HEK293T (cell line): ENCODE measurements at regions not wholly inside any gene's neighbourhood (a gene's known extent, or its start where the extent isn't known, plus 50 kb on each side); places are given as distances from the start of the nearest gene placed in this dataset.

Experiments
- CTCF ChIA-PET: fragments of 350-600 bp; formaldehyde crosslinking; extraction: SDS; loops from one replicate; lab custom pipeline; 2021; ENCODE audit warnings: antibody characterized with exemption, inconsistent platforms; lab: Yijun Ruan, JAX
- POLR2A ChIA-PET: fragments of 350-600 bp; formaldehyde crosslinking; extraction: SDS; loops from one replicate; lab custom pipeline; 2020; ENCODE audit warnings: antibody characterized with exemption, inconsistent platforms; lab: Yijun Ruan, JAX
- DNase-seq: peaks from one replicate; pipeline ENCODE4 v3.0.0; 2012; ENCODE audit warnings: mixed read lengths; ENCODE audit errors: extremely low spot score
- ARNT ChIP-seq: fragments of 450-650 bp; IDR thresholded peaks from 2 replicates; pipeline ENCODE4 v1.6.1; 2017; ENCODE audit warnings: mild to moderate bottlenecking
- BHLHE40 ChIP-seq: fragments of 450-650 bp; IDR thresholded peaks from 2 replicates; pipeline ENCODE4 v1.6.1; 2016; ENCODE audit warnings: mild to moderate bottlenecking, moderate library complexity, borderline replicate concordance
- CTBP1 ChIP-seq: fragments of 450-650 bp; IDR thresholded peaks from 2 replicates; pipeline ENCODE4 v1.6.1; 2016; ENCODE audit warnings: borderline replicate concordance
- ELF4 ChIP-seq: fragments of 450-650 bp; IDR thresholded peaks from 2 replicates; pipeline ENCODE4 v1.6.1; 2017; ENCODE audit warnings: antibody characterized with exemption
- FOXA1 ChIP-seq: fragments of 450-650 bp; IDR thresholded peaks from 2 replicates; pipeline ENCODE4 v1.6.1; 2016; ENCODE audit warnings: mild to moderate bottlenecking
- FOXK2 ChIP-seq: fragments of 450-650 bp; IDR thresholded peaks from 2 replicates; pipeline ENCODE4 v1.6.1; 2016; ENCODE audit warnings: mild to moderate bottlenecking
- FOXM1 ChIP-seq: fragments of 450-650 bp; IDR thresholded peaks from 2 replicates; pipeline ENCODE4 v1.6.1; 2017; ENCODE audit warnings: mild to moderate bottlenecking, borderline replicate concordance
- HDGF ChIP-seq: fragments of 450-650 bp; IDR thresholded peaks from 2 replicates; pipeline ENCODE4 v1.6.1; 2017; ENCODE audit warnings: antibody characterized with exemption, borderline replicate concordance
- L3MBTL2 ChIP-seq: fragments of 450-650 bp; conservative IDR thresholded peaks from 2 replicates; pipeline ENCODE4 v1.6.1; 2016; ENCODE audit warnings: mild to moderate bottlenecking
- LEF1 ChIP-seq: fragments of 450-650 bp; IDR thresholded peaks from 2 replicates; pipeline ENCODE4 v1.6.1; 2017; ENCODE audit warnings: mild to moderate bottlenecking, borderline replicate concordance
- NFRKB ChIP-seq: fragments of 450-650 bp; IDR thresholded peaks from 2 replicates; pipeline ENCODE4 v1.6.1; 2016; ENCODE audit warnings: mild to moderate bottlenecking, moderate library complexity
- SP1 ChIP-seq: fragments of 450-650 bp; IDR thresholded peaks from 2 replicates; pipeline ENCODE4 v1.6.1; 2017
- SUZ12 ChIP-seq: fragments of 450-650 bp; IDR thresholded peaks from 2 replicates; pipeline ENCODE4 v1.6.1; 2016; ENCODE audit warnings: mild to moderate bottlenecking
- TARDBP ChIP-seq: fragments of 450-650 bp; IDR thresholded peaks from 2 replicates; pipeline ENCODE4 v1.6.1; 2016
- ZNF384 ChIP-seq: fragments of 450-650 bp; IDR thresholded peaks from 2 replicates; pipeline ENCODE4 v1.6.1; 2016
- TF ChIP-seq, protein P1 (sequence below): fragments of 450-650 bp; IDR thresholded peaks from 2 replicates; pipeline ENCODE4 v1.6.1; 2016

DNA sequence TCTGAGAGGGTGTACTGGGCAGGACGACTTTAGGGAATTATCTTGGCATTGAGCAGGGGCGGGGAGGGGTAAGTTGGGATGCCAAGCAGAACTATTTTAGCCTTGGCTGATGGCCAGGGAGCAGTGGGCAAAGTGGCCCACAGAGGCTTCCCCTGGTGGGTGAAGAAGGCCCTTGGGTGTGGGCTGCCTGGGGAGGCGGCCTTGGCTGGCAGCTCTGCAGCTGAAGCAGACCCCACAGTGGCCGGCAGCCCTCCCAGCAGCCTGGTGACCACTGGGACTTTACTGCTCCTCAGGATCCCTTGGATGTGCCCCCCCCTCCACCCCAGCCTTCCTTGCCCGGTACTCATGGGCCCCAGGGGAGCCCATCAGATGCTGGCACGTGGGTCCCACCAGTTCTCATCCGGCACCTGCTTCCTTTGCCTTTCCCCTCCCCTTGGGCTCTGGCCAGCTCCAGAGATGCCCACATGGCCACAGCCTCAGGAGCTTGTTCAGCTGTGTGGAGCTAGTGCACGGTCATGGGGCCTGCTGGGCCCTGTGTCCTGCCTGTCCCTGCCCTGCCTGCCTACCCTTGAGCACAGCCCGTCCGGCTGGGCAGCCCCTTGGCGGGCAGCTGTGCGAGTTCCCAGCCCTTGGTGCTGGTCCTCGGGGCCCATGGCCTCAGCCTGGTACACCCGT is 122.1 kb upstream of the HS6ST1 start:
- CTCF ChIA-PET, result interaction anchor here (0.6 kb wide), 1 partner anchor 59 kb away, joined by 4 read pairs; no protein-coding TSS in a partner anchor
- no peak for DNase-seq
- POLR2A ChIA-PET, result no interaction called here
- TF ChIP-seq ARNT (no peak), FOXK2 (no peak), LEF1 (no peak), SUZ12 (no peak), FOXM1 (no peak), ZNF384 (no peak), HDGF (no peak), L3MBTL2 (no peak), SP1 (no peak), ELF4 (no peak), CTBP1 (no peak), FOXA1 (no peak), BHLHE40 (no peak)

DNA sequence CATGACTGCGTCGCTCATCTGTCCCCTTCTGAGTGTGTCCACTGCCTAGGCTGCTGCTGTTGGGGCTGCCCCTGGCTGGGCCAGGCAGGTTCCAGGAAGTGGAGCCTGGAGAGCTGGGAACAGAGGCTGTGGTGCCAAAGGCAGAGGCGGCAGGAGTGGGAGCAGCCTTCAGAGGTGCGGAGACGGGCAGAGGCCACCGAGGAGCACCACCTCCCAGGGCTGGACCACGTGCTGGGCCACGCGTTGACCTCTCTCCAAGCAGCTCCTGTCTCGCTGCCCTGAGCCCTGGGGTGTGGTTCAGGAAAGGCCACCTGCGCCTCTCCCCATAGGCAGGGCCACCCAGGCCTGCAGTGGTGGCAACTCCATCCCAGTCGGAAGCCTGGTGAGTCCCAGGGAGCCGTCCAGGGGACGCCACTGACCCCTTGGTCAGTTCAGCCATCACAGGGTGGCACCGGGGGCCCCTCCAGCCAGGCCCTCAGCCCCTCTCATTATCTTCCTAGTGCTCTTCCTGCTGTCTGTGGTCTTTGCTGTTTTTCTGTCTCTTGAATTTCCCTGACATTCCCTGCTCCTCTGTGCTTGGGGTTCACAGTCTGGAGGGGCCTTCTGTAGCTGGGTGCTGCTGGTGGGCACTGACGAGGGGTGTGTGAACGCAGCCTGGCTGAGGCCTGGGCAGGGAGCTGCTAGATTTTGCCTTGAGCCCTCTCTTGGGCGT is 122.8 kb upstream of the HS6ST1 start:
- ChIA-PET POLR2A (no interaction called here), CTCF (interaction anchor here (0.6 kb wide), 1 partner anchor 59 kb away, joined by 4 read pairs; no protein-coding TSS in a partner anchor)
- DNase-seq, result no peak
- TF ChIP-seq CTBP1, result no peak
- TF ChIP-seq HDGF, result no peak
- no peak for TF ChIP-seq BHLHE40
- no peak for TF ChIP-seq FOXM1
- TF ChIP-seq ZNF384, result no peak
- TF ChIP-seq LEF1, result no peak
- TF ChIP-seq NFRKB, result no peak
- TF ChIP-seq ARNT, result no peak
- TF ChIP-seq L3MBTL2, result no peak
- TF ChIP-seq SP1, result no peak
- TF ChIP-seq TARDBP, result no peak
- no peak for TF ChIP-seq SUZ12
- TF ChIP-seq ELF4, result no peak
- TF ChIP-seq, protein P1, sequence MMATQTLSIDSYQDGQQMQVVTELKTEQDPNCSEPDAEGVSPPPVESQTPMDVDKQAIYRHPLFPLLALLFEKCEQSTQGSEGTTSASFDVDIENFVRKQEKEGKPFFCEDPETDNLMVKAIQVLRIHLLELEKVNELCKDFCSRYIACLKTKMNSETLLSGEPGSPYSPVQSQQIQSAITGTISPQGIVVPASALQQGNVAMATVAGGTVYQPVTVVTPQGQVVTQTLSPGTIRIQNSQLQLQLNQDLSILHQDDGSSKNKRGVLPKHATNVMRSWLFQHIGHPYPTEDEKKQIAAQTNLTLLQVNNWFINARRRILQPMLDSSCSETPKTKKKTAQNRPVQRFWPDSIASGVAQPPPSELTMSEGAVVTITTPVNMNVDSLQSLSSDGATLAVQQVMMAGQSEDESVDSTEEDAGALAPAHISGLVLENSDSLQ, result no peak
- TF ChIP-seq FOXK2, result no peak
- no peak for TF ChIP-seq FOXA1

DNA sequence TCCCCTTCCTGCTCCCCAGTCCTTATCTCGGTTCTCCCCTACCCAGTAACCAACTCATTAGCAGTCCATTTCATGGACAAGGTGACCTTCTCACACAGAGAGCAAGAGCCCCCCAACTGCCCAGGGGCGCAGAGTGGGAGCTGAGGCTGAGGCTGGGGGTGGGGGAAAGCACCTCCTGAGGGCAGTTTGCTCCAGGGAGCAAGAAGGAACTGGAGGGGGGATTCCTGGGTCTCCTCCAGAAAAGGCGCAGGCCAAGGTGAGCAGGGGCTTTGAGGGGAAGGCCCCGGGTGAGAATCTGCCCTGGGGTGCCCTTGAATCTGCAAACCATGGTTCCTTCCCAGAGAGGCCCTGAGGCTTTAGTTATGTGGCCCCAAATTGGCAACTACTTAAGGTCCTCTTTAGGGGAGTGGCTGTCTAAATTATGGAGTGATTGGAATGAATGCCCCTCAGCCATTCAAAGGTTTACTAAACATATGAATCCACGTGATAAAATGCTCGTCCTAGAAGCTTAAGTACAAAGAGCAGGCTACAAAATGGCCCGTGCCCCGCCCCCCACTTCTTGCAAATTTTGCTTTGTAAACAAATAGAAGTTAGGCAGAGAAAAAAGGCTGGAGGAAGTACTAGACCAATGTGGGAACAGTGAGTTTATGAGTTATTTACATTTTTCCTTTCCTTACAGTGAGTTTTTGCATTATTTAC is 123.5 kb upstream of the HS6ST1 start:
- no peak for DNase-seq
- CTCF ChIA-PET, result no interaction called here
- TF ChIP-seq, protein P1, result no peak
- TF ChIP-seq TARDBP (no peak), NFRKB (no peak), ARNT (no peak)
- POLR2A ChIA-PET, result no interaction called here

DNA sequence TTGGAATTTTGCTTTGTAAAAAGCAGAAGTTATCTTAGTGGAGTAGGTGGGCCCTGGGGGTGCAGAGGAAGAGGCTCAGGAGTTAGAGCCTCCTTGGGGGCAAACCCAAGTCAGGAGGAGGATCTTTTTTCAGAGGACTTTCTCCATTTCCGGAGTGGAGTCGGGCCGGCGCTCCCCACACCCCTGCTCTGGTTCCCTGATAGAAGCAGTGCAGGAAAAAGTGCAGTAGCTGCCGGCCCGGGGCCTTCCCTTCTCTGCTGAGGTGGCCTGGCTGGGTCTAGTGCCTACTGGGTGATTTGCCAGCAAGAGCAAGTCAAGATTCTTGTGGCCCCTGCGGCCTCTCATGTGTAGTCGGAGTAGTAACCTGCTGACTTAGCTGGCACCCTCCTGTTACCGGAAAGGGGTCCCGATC is 124.2 kb upstream of the HS6ST1 start:
- no peak for TF ChIP-seq SP1
- no peak for TF ChIP-seq TARDBP
- no peak for TF ChIP-seq NFRKB
- no peak for TF ChIP-seq FOXA1
- no peak for TF ChIP-seq ELF4
- no peak for TF ChIP-seq FOXK2
- no peak for TF ChIP-seq SUZ12
- no peak for TF ChIP-seq BHLHE40
- TF ChIP-seq ZNF384, result no peak
- TF ChIP-seq ARNT, result no peak
- TF ChIP-seq CTBP1, result no peak
- no peak for TF ChIP-seq HDGF
- no peak for TF ChIP-seq LEF1
- TF ChIP-seq FOXM1, result no peak
- no peak for TF ChIP-seq L3MBTL2
- TF ChIP-seq, protein P1, result no peak
- DNase-seq, result no peak
- CTCF ChIA-PET, result no interaction called here
- POLR2A ChIA-PET, result no interaction called here

DNA sequence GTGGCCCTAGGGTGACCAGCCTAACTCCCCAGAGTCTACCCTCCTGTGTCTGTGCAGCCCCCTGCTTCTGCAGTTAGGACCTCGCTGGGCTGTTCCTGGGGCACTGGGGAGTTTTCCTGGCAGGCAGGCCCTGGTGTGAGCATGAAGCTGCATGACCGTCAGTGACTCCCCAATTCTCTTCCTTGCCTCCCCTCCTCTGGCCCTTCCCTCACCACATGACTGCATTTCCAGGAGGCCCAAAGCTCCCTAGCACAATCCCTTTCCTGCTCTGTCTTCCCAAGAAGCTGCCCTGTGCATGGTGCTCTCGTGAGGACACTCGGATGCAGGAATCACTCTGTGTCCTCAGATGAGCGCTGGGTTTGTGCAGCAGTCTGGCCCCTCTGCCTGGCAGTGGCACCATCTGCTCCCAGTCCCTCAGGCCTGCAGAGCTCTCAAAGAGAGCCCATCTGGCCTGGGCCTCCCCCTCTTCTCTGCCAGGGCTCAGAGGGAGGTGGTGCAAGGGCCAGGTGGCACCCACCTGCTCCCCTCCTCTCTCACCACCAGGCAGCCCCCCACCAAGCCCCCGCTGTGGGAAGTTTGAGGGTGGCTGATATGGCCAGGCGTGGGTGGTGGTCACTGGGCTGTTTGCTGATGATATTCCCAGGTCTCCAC is 125.6 kb upstream of the HS6ST1 start:
- no peak for DNase-seq
- ChIA-PET POLR2A (no interaction called here), CTCF (no interaction called here)
- TF ChIP-seq ARNT, result no peak
- TF ChIP-seq BHLHE40, result no peak
- no peak for TF ChIP-seq ELF4
- no peak for TF ChIP-seq FOXA1
- TF ChIP-seq SP1, result no peak
- TF ChIP-seq HDGF, result no peak
- TF ChIP-seq LEF1, result no peak
- no peak for TF ChIP-seq FOXM1
- TF ChIP-seq NFRKB, result no peak
- TF ChIP-seq L3MBTL2, result no peak
- no peak for TF ChIP-seq TARDBP
- TF ChIP-seq, protein P1, result no peak
- no peak for TF ChIP-seq FOXK2
